Upper lobe of right lung (tissue), 1 donor: ENCODE measurements at regions not wholly inside any gene's neighbourhood (a gene's known extent, or its start where the extent isn't known, plus 50 kb on each side); places are given as distances from the start of the nearest gene placed in this dataset.

Experiments
- ATAC-seq: fragments of 200-7000 bp; cut with Tn5 transposase; one replicate; pipeline ENCODE4 v1.9.1; 2020; ENCODE audit warnings: mild to moderate bottlenecking, moderate library complexity
- DNase-seq: peaks from one replicate; pipeline ENCODE4 v3.0.0-alpha.2; 2020
- H3K27ac ChIP-seq: fragments of 200-600 bp; one replicate; pipeline ENCODE4 v1.8.0; 2022
- H3K27me3 ChIP-seq: fragments of 200-600 bp; one replicate; pipeline ENCODE4 v1.8.0; 2022; ENCODE audit warnings: mild to moderate bottlenecking
- H3K36me3 ChIP-seq: fragments of 200-600 bp; one replicate; pipeline ENCODE4 v1.8.0; 2022
- H3K4me1 ChIP-seq: fragments of 200-600 bp; one replicate; pipeline ENCODE4 v1.8.0; 2022
- H3K4me3 ChIP-seq: fragments of 200-600 bp; one replicate; pipeline ENCODE4 v1.8.0; 2022; ENCODE audit warnings: mild to moderate bottlenecking
- H3K9me3 ChIP-seq: fragments of 200-600 bp; one replicate; pipeline ENCODE4 v1.8.0; 2022
- intact Hi-C: fragments of 100-400 bp; cut with DNase I; formaldehyde crosslinking; loops from one replicate; pipeline ENCODE4 v1.11.0; 2022
- TF ChIP-seq, protein P1 (sequence below): fragments of 200-600 bp; IDR thresholded peaks from one replicate; pipeline ENCODE4 v1.8.0; 2022; ENCODE audit warnings: antibody characterized with exemption
- donor health status: DM: no; HTN: yes; CAD: no; lungs with severe emphysema.

DNA sequence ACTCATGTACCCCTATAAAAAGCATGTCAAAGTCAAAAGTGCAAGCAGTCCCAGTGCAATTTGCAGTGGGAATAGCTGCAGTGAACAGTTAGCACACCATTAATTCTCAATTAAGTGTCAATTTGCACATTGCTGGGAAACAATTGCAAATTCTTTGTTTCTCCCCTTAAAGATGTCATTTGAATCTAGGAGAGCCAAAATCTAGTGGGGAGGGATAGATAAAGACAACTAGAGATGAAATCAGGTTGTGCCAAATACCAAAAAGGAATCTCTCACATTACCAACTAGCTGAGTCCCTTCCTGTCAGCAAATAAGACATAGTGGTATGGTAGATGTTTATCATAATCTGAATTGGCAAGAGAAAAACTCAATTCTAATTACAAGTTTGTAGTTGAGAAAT lies 330.7 kb downstream of the NUF2 start:
- Histone ChIP-seq H3K27me3 (no peaks in the 10 kb centered on the region), H3K9me3 (no peaks in the 10 kb centered on the region), H3K27ac (no peak overlapping the region), H3K36me3 (no peaks in the 10 kb centered on the region), H3K4me3 (no peak overlapping the region), H3K4me1 (no peaks in the 10 kb centered on the region)
- intact Hi-C loops, result no loop called here
- ATAC-seq (no peak), DNase-seq (no peak)
- TF ChIP-seq, protein P1, sequence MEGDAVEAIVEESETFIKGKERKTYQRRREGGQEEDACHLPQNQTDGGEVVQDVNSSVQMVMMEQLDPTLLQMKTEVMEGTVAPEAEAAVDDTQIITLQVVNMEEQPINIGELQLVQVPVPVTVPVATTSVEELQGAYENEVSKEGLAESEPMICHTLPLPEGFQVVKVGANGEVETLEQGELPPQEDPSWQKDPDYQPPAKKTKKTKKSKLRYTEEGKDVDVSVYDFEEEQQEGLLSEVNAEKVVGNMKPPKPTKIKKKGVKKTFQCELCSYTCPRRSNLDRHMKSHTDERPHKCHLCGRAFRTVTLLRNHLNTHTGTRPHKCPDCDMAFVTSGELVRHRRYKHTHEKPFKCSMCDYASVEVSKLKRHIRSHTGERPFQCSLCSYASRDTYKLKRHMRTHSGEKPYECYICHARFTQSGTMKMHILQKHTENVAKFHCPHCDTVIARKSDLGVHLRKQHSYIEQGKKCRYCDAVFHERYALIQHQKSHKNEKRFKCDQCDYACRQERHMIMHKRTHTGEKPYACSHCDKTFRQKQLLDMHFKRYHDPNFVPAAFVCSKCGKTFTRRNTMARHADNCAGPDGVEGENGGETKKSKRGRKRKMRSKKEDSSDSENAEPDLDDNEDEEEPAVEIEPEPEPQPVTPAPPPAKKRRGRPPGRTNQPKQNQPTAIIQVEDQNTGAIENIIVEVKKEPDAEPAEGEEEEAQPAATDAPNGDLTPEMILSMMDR, result no peak

DNA sequence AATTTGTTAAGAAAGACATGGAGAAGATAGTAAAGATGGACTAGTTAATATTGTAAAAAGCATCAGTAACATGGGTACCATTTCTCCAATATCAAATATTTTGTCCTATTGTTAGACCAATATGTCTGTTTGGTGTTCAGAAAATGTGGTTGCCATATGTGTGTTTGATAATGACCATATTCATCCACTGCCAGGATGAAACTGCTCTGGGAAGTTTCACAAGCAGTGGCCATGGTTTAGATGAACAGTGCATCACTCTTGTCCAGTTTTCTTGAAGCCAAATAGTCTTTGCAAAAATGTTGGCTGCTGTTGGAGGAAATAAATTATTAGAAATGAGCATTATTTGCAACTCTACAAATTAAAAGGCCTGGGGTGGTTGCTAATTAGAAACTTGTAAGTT lies 333.8 kb downstream of the NUF2 start:
- no peaks in the 10 kb centered on the region for H3K9me3 ChIP-seq
- H3K27me3 ChIP-seq, result no peaks in the 10 kb centered on the region
- intact Hi-C loops, result no loop called here
- no peak overlapping the region for H3K27ac ChIP-seq
- no peak overlapping the region for H3K4me3 ChIP-seq
- no peaks in the 10 kb centered on the region for H3K36me3 ChIP-seq
- DNase-seq (no peak), ATAC-seq (no peak)
- H3K4me1 ChIP-seq, result no peaks in the 10 kb centered on the region
- TF ChIP-seq, protein P1, result no peak

DNA sequence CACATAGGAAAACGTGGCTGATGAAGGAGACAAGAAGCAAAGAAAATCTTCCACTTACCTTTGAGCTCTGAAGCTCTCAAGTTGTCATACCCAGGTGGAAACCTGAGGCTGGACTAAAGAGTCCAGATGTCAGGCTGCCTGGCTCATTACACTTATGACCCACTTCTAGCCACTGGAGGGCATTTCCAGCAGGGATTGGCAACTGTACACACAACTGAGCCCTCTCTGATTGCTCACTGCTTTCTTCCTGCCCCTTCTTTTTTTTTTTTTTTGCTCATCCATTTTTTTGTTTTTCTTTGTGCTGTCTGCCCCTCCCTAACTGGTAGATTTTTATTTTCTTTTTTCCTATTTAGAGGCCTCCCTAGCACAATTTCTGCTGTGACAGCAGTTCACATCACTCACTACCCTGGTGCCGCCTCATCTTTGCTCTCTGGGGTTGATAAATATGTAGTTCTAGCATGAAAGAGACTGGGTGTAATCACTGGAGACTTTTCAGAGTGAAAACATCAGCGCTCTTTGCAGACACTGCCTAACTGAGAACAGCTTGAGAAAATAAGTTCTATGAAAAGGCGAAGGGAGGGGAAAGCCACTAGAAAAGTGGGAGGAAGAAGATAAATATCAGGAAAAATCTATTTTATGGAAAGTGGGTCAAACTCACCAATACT lies 334.5 kb downstream of the NUF2 start:
- Histone ChIP-seq H3K27ac (no peak overlapping the region), H3K4me3 (no peak overlapping the region), H3K9me3 (no peaks in the 10 kb centered on the region), H3K27me3 (no peaks in the 10 kb centered on the region), H3K36me3 (no peaks in the 10 kb centered on the region), H3K4me1 (no peaks in the 10 kb centered on the region)
- TF ChIP-seq, protein P1, result no peak
- no peak for DNase-seq
- no peak for ATAC-seq
- intact Hi-C loops, result no loop called here

DNA sequence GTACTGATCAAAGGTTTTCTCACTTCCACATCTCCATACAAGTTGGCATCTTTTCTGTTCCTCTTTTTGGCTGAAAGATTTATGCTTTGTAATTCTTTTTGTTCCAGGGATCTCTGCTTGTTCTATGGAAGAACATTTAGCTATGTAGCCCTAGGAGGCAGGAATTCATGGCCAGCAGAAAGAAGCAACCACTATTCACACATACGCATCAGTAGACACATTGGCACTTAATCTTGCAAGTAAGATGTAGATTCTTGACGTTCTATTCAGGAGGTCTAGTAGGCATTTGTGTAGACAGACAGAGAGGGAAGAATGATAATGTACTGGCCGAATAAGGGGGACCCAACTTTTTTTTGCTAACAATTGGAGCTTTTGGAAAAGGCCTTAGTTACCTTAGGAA lies 336.0 kb downstream of the NUF2 start:
- Histone ChIP-seq H3K4me1 (no peaks in the 10 kb centered on the region), H3K9me3 (no peaks in the 10 kb centered on the region), H3K4me3 (no peak overlapping the region), H3K36me3 (no peaks in the 10 kb centered on the region), H3K27me3 (no peaks in the 10 kb centered on the region), H3K27ac (no peak overlapping the region)
- TF ChIP-seq, protein P1, result no peak
- ATAC-seq (no peak), DNase-seq (no peak)
- intact Hi-C loops, result no loop called here

DNA sequence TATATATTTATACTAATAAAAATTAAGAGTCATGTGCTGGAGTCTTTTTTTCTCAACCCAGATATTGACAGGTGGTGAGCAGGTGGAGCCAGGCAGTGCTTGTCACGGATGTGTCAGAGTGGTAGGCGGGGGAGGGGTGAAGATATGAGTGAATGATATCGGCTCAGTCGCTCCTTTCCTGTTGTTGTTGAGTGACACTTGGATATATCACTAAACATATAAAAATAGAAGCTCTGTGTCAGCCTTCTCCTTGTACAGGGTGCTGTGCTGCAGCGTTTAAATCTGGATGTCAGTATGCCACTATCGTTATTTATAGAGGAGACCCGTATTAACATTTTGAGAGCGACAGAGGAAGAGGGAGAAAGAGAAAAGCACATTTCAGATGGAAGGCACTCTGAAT lies 339.6 kb downstream of the NUF2 start:
- intact Hi-C loops, result no loop called here
- no peak overlapping the region for H3K4me3 ChIP-seq
- H3K27ac ChIP-seq, result no peak overlapping the region
- H3K27me3 ChIP-seq, result no peaks in the 10 kb centered on the region
- DNase-seq, result no peak
- H3K36me3 ChIP-seq, result no peaks in the 10 kb centered on the region
- TF ChIP-seq, protein P1, result no peak
- H3K9me3 ChIP-seq, result no peaks in the 10 kb centered on the region
- H3K4me1 ChIP-seq, result no peaks in the 10 kb centered on the region
- no peak for ATAC-seq
